ENCODE measurements at regions not wholly inside any gene's neighbourhood (a gene's known extent, or its start where the extent isn't known, plus 50 kb on each side); places are given as distances from the start of the nearest gene placed in this dataset.

GRCh38 chr1:230002164-230002803, 64.8 kb upstream of the GALNT2 start:
- DNase-seq (ENCODE audit: low read depth in 1 of 2, low spot score in 1 of 2), result peak in 1 of 2 donors; percentile 56
- no peaks in the 10 kb centered on the region for H3K4me1 ChIP-seq (ENCODE audit: low read depth)
- H3K36me3 ChIP-seq, result no peaks in the 10 kb centered on the region
- no peak overlapping the region for H3K27ac ChIP-seq
- no peak overlapping the region for H3K4me3 ChIP-seq
- H3K27me3 ChIP-seq, result no peaks in the 10 kb centered on the region
- TF ChIP-seq, protein P1, sequence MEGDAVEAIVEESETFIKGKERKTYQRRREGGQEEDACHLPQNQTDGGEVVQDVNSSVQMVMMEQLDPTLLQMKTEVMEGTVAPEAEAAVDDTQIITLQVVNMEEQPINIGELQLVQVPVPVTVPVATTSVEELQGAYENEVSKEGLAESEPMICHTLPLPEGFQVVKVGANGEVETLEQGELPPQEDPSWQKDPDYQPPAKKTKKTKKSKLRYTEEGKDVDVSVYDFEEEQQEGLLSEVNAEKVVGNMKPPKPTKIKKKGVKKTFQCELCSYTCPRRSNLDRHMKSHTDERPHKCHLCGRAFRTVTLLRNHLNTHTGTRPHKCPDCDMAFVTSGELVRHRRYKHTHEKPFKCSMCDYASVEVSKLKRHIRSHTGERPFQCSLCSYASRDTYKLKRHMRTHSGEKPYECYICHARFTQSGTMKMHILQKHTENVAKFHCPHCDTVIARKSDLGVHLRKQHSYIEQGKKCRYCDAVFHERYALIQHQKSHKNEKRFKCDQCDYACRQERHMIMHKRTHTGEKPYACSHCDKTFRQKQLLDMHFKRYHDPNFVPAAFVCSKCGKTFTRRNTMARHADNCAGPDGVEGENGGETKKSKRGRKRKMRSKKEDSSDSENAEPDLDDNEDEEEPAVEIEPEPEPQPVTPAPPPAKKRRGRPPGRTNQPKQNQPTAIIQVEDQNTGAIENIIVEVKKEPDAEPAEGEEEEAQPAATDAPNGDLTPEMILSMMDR (IDR thresholded peaks at IDR 0.05; ENCODE audit: low read depth, low read length), result no peak
- no peaks in the 10 kb centered on the region for H3K9me3 ChIP-seq (ENCODE audit: low read depth)

DNA sequence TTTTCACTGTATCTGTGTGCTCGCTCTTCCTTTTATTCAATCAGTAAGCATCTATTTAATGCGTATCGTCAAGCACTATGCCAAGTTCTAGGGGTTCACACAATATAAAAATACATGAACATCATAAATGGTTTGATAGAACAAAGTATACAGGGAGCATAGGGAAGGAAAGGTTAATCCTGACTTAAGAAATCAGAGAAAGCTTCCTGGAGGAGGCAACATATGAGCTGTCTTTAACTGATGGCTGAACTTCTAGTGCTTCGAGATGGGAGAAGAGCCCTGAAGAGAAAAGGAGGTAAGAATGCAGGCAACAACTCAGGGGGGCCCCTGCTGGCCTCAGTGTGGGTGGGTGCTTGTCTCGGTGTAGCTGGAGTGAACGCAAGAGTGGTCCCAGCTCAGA, 63.6 kb upstream of the GALNT2 start:
- no peak overlapping the region for H3K27ac ChIP-seq
- TF ChIP-seq, protein P1 (IDR thresholded peaks at IDR 0.05; ENCODE audit: low read depth, low read length), result no peak

DNA sequence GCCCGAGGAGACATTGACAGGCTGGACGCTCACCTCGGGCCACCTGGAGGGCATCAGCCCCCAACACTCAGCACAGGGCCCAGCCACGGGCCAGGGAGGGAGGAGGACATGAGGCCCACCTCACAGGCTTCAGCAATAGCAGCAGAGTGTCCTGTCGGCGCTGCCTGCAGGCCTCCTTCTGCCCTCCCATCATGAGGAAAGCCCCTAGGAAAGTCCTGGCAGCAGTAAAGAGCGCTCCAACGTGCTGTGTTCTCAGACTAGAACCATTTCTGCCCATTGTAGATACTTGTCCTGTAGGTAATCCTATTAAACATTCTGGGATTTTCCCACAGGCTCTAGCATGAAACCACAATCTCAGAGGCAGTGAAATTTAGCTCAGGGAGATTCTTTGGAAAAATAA, 62.0 kb upstream of the GALNT2 start:
- Histone ChIP-seq H3K36me3 (no peaks in the 10 kb centered on the region), H3K27ac (no peak overlapping the region), H3K9me3 (ENCODE audit: low read depth) (no peaks in the 10 kb centered on the region), H3K4me1 (ENCODE audit: low read depth) (no peaks in the 10 kb centered on the region), H3K4me3 (no peak overlapping the region), H3K27me3 (no peaks in the 10 kb centered on the region)
- DNase-seq (ENCODE audit: low read depth in 1 of 2, low spot score in 1 of 2), result no peak
- TF ChIP-seq, protein P1 (IDR thresholded peaks at IDR 0.05; ENCODE audit: low read depth, low read length), result no peak

More for the DNA sequence above, 63.6 kb upstream of the GALNT2 start:
- H3K36me3 ChIP-seq, result no peaks in the 10 kb centered on the region
- H3K27me3 ChIP-seq, result no peaks in the 10 kb centered on the region
- no peaks in the 10 kb centered on the region for H3K9me3 ChIP-seq (ENCODE audit: low read depth)
- H3K4me3 ChIP-seq, result no peak overlapping the region
- no peaks in the 10 kb centered on the region for H3K4me1 ChIP-seq (ENCODE audit: low read depth)
- no peak for DNase-seq (ENCODE audit: low read depth in 1 of 2, low spot score in 1 of 2)

DNA sequence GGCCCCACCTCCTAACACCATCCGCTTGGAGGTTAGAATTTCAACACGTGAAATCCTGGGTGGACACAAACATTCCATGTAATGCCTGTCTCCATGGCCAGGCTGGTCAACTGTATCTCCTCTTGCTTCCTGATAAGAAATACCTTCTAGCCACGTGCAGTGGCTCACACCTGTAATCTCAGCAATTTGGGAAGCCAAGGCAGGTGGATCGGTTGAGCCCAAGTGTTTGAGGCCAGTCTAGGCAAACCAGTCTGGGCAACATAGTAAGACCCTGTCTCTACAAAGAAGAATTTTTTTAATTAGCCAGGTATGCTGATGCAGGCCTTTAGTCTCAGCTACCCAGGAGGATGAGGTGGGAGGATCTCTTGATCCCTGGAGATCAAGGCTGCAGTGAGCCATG, 58.3 kb upstream of the GALNT2 start:
- TF ChIP-seq, protein P1 (IDR thresholded peaks at IDR 0.05; ENCODE audit: low read depth, low read length), result no peak
- Histone ChIP-seq H3K27ac (no peak overlapping the region), H3K27me3 (no peaks in the 10 kb centered on the region), H3K9me3 (ENCODE audit: low read depth) (no peaks in the 10 kb centered on the region), H3K36me3 (no peaks in the 10 kb centered on the region), H3K4me3 (no peak overlapping the region), H3K4me1 (ENCODE audit: low read depth) (no peaks in the 10 kb centered on the region)
- no peak for DNase-seq (ENCODE audit: low read depth in 1 of 2, low spot score in 1 of 2)

DNA sequence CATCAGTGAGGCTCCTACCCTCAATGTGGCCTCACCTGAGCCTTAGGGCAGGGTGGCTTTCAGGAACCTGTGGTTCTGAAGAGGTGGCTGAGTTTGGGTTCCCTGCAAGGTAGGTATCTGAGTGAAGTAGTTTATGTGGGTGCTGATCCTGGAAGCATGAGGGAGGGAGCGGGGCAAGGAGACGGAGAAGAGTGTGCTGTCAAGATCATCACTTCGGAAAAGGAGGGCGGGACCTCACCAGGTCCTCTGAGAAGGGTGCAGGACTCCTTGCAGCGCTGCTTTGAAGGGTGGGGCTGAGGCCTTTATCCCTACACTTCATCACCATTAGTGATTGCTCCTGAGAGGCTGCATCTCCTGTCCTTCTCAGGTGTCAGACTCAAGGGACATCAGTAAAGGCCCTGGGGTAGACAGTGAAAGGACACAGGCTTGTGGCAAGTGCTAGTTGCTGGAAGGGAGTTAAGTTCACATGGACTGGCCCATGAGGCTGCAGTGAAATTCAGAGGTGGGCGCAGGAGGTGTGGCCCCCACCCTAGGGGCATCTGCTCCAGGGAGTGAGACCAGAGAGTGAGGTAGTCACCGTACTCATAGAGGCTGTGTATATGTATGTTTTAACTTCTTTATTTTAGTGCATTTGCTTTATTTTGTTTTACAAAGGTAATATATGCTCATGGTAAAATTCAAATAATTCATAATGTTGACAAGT, 57.3 kb upstream of the GALNT2 start:
- H3K4me3 ChIP-seq, result no peak overlapping the region
- no peak overlapping the region for H3K27ac ChIP-seq
- H3K36me3 ChIP-seq, result no peaks in the 10 kb centered on the region
- TF ChIP-seq, protein P1 (IDR thresholded peaks at IDR 0.05; ENCODE audit: low read depth, low read length), result no peak
- H3K9me3 ChIP-seq (ENCODE audit: low read depth), result no peaks in the 10 kb centered on the region
- H3K27me3 ChIP-seq, result no peaks in the 10 kb centered on the region
- H3K4me1 ChIP-seq (ENCODE audit: low read depth), result no peaks in the 10 kb centered on the region
- no peak for DNase-seq (ENCODE audit: low read depth in 1 of 2, low spot score in 1 of 2)
